Lung (tissue), 11 donors: ENCODE measurements at regions not wholly inside any gene's neighbourhood (a gene's known extent, or its start where the extent isn't known, plus 50 kb on each side); places are given as distances from the start of the nearest gene placed in this dataset.

Experiments
- ATAC-seq: fragments of 200-7000 bp; cut with Tn5 transposase; one replicate; pipeline ENCODE4 v1.9.1; 2020; ENCODE audit warnings: moderate number of reproducible peaks; ENCODE audit not compliant: insufficient read depth, low FRiP score
- DNase-seq, 3 donors: peaks; one replicate each; pipeline ENCODE4 v3.0.0-alpha.2; 2013 to 2017
- H3K27ac ChIP-seq, 2 donors: one replicate each; pipeline ENCODE4 v1.5.1; 2013; ENCODE audit warnings: mild to moderate bottlenecking in 2 of 2, moderate library complexity in 2 of 2, control low read depth in 1 of 2, inconsistent platforms in 1 of 2, low read depth in 1 of 2, low read length in 1 of 2
- H3K27me3 ChIP-seq, 3 donors: one replicate each; pipeline ENCODE4 v1.5.1; 2013; ENCODE audit warnings: low read length in 2 of 3; ENCODE audit not compliant: control insufficient read depth in 3 of 3, insufficient read depth in 3 of 3
- H3K36me3 ChIP-seq, 4 donors: one replicate each; pipeline ENCODE4 v1.5.1; 2013; ENCODE audit warnings: low read length in 4 of 4, mild to moderate bottlenecking in 1 of 4, moderate library complexity in 1 of 4; ENCODE audit not compliant: control insufficient read depth in 4 of 4, insufficient read depth in 4 of 4
- H3K4me1 ChIP-seq, 5 donors: one replicate each; pipeline ENCODE4 v1.5.1; 2013; ENCODE audit warnings: low read length in 5 of 5, mild to moderate bottlenecking in 2 of 5, moderate library complexity in 1 of 5; ENCODE audit not compliant: control insufficient read depth in 5 of 5, insufficient read depth in 5 of 5
- H3K4me3 ChIP-seq: one replicate; pipeline ENCODE4 v1.5.1; 2013; ENCODE audit warnings: mild to moderate bottlenecking, control low read depth, moderate library complexity
- H3K9ac ChIP-seq, 2 donors: one replicate each; pipeline ENCODE4 v1.5.1; 2013; ENCODE audit warnings: low read length in 2 of 2, control low read depth in 1 of 2; ENCODE audit not compliant: insufficient read depth in 1 of 2
- H3K9me3 ChIP-seq, 4 donors: one replicate each; pipeline ENCODE4 v1.5.1; 2013; ENCODE audit warnings: low read length in 3 of 4, mild to moderate bottlenecking in 1 of 4, moderate library complexity in 1 of 4; ENCODE audit not compliant: control insufficient read depth in 4 of 4, insufficient read depth in 3 of 4
- CTCF ChIP-seq: IDR thresholded peaks from 2 replicates; pipeline ENCODE4 v1.5.1; 2012; ENCODE audit warnings: mild to moderate bottlenecking; ENCODE audit errors: control extremely low read depth, extremely low read depth
- WGBS, 2 donors: extraction: QIAGEN DNeasy Blood & Tissue Kit; methylation state at CpG; one replicate each; pipeline ENCODE4 v1.1.7; 2013; 5-methylcytosine and 5-hydroxymethylcytosine counted together
- donor health status: control.
- donor health status: control.
- donor health status: Bipolar disorder and iron deficiency.
- donor health status: healthy.
- donor health status: DM: yes; HTN: yes; CAD: no.

GRCh38 chr3:113151461-113152031 lies 59.8 kb upstream of the BOC start:
- H3K4me3 ChIP-seq, result no peak overlapping the region
- peak in 2 of 3 donors; percentile 68 to 85 for DNase-seq
- 54 to 67% methylated on average over 6 of the region's 6 CpGs for WGBS, 2 donors
- peaks cover 0 to 30% (median 5%) of the 10 kb centered on the region in 5 donors for H3K4me1 ChIP-seq
- no peaks in the 10 kb centered on the region for H3K36me3 ChIP-seq
- no peak for TF ChIP-seq CTCF
- peak overlapping the region in 1 of 2 donors; percentile 53 for H3K9ac ChIP-seq
- peak overlapping the region in 1 of 2 donors; percentile 69 for H3K27ac ChIP-seq
- no peak for ATAC-seq
- no peaks in the 10 kb centered on the region for H3K27me3 ChIP-seq
- H3K9me3 ChIP-seq, result no peaks in the 10 kb centered on the region

GRCh38 chr3:113152849-113153248 lies 58.5 kb upstream of the BOC start:
- DNase-seq (no peak), ATAC-seq (no peak)
- no peak for TF ChIP-seq CTCF
- H3K36me3 ChIP-seq, result no peaks in the 10 kb centered on the region
- H3K27me3 ChIP-seq, result no peaks in the 10 kb centered on the region
- H3K4me1 ChIP-seq, result peaks cover 0 to 28% (median 5%) of the 10 kb centered on the region in 5 donors
- H3K27ac ChIP-seq, result no peak overlapping the region
- no peak overlapping the region for H3K4me3 ChIP-seq
- H3K9me3 ChIP-seq, result no peaks in the 10 kb centered on the region
- WGBS, 2 donors, result 24 to 45% methylated on average over 1 of the region's 1 CpG
- H3K9ac ChIP-seq, result no peak overlapping the region

GRCh38 chr3:113153499-113154107 lies 57.8 kb upstream of the BOC start:
- no peak for TF ChIP-seq CTCF
- H3K4me1 ChIP-seq, result peaks cover 0 to 20% (median 5%) of the 10 kb centered on the region in 5 donors
- DNase-seq, result no peak
- no peaks in the 10 kb centered on the region for H3K9me3 ChIP-seq
- ATAC-seq, result no peak
- H3K9ac ChIP-seq, result no peak overlapping the region
- H3K27me3 ChIP-seq, result no peaks in the 10 kb centered on the region
- no peaks in the 10 kb centered on the region for H3K36me3 ChIP-seq
- no peak overlapping the region for H3K27ac ChIP-seq
- WGBS, 2 donors, result 80% methylated on average over 3 of the region's 3 CpGs
- no peak overlapping the region for H3K4me3 ChIP-seq
